ENCODE measurements at regions not wholly inside any gene's neighbourhood (a gene's known extent, or its start where the extent isn't known, plus 50 kb on each side); places are given as distances from the start of the nearest gene placed in this dataset.

DNA sequence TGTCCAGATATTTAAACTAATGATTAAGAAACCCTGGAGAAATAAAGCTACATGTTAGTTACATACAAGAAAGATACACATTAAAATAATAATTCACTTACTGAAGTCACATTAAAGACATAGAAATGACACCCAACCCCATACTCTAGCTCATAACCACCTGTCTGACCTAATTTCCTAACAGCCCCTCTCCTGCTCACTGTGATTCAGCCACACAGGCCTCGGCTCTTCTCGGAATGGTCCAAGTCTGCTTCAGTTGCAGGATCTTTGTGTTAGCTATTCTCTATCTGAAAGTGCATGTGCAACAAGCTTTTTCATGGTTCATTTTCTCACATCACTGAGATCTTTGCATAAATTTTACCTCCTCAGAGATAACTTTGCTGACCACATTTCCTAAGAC lies 209.8 kb downstream of the TM2D1 start:
- Histone ChIP-seq H3K9me3 (ENCODE audit: low read length) (no peaks in the 10 kb centered on the region), H3K9ac (ENCODE audit: low read length) (no peak overlapping the region), H3K79me2 (replicated peaks; ENCODE audit: insufficient read depth, low read length) (no peaks in the 10 kb centered on the region), H3K4me3 (ENCODE audit: low read length) (no peak overlapping the region), H3F3A (ENCODE audit: insufficient read depth, low read length, poor library complexity, severe bottlenecking) (no peaks in the 10 kb centered on the region), H3K36me3 (ENCODE audit: insufficient read depth, low read length) (no peaks in the 10 kb centered on the region), H3K27ac (ENCODE audit: low read length) (no peak overlapping the region), H3K9me2 (ENCODE audit: insufficient read depth, low read length) (no peaks in the 10 kb centered on the region), H2AFZ (ENCODE audit: low read depth, low read length) (no peak overlapping the region), H4K20me1 (ENCODE audit: insufficient read depth) (no peaks in the 10 kb centered on the region), H3K4me2 (ENCODE audit: low read length) (no peak overlapping the region), H3K27me3 (ENCODE audit: insufficient read depth, low read depth, low read length) (no peaks in the 10 kb centered on the region)
- TF ChIP-seq, protein P1, sequence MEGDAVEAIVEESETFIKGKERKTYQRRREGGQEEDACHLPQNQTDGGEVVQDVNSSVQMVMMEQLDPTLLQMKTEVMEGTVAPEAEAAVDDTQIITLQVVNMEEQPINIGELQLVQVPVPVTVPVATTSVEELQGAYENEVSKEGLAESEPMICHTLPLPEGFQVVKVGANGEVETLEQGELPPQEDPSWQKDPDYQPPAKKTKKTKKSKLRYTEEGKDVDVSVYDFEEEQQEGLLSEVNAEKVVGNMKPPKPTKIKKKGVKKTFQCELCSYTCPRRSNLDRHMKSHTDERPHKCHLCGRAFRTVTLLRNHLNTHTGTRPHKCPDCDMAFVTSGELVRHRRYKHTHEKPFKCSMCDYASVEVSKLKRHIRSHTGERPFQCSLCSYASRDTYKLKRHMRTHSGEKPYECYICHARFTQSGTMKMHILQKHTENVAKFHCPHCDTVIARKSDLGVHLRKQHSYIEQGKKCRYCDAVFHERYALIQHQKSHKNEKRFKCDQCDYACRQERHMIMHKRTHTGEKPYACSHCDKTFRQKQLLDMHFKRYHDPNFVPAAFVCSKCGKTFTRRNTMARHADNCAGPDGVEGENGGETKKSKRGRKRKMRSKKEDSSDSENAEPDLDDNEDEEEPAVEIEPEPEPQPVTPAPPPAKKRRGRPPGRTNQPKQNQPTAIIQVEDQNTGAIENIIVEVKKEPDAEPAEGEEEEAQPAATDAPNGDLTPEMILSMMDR (IDR thresholded peaks at IDR 0.05; ENCODE audit: poor library complexity, severe bottlenecking), result no peak
- no peak for TF ChIP-seq TAF1 (IDR thresholded peaks at IDR 0.05; ENCODE audit: low read depth)
- TF ChIP-seq MXI1 (conservative IDR thresholded peaks at IDR 0.05; ENCODE audit: poor library complexity, severe bottlenecking), result no peak
- no peak for TF ChIP-seq SMC3 (conservative IDR thresholded peaks at IDR 0.05; ENCODE audit: poor library complexity)
- TF ChIP-seq, protein P2, sequence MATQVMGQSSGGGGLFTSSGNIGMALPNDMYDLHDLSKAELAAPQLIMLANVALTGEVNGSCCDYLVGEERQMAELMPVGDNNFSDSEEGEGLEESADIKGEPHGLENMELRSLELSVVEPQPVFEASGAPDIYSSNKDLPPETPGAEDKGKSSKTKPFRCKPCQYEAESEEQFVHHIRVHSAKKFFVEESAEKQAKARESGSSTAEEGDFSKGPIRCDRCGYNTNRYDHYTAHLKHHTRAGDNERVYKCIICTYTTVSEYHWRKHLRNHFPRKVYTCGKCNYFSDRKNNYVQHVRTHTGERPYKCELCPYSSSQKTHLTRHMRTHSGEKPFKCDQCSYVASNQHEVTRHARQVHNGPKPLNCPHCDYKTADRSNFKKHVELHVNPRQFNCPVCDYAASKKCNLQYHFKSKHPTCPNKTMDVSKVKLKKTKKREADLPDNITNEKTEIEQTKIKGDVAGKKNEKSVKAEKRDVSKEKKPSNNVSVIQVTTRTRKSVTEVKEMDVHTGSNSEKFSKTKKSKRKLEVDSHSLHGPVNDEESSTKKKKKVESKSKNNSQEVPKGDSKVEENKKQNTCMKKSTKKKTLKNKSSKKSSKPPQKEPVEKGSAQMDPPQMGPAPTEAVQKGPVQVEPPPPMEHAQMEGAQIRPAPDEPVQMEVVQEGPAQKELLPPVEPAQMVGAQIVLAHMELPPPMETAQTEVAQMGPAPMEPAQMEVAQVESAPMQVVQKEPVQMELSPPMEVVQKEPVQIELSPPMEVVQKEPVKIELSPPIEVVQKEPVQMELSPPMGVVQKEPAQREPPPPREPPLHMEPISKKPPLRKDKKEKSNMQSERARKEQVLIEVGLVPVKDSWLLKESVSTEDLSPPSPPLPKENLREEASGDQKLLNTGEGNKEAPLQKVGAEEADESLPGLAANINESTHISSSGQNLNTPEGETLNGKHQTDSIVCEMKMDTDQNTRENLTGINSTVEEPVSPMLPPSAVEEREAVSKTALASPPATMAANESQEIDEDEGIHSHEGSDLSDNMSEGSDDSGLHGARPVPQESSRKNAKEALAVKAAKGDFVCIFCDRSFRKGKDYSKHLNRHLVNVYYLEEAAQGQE (IDR thresholded peaks at IDR 0.05; ENCODE audit: borderline replicate concordance), result no peak
- no peak for TF ChIP-seq EP300 (conservative IDR thresholded peaks at IDR 0.05; ENCODE audit: poor library complexity, severe bottlenecking)
- TF ChIP-seq RAD21 (conservative IDR thresholded peaks at IDR 0.05), result no peak
- no peak for TF ChIP-seq EZH2 (IDR thresholded peaks at IDR 0.05; ENCODE audit: borderline replicate concordance, insufficient read depth, low read length, poor library complexity, severe bottlenecking)
- TF ChIP-seq POLR2AphosphoS5 (IDR thresholded peaks at IDR 0.05), result no peak

Measured in neural cell (in vitro differentiated cells).